ENCODE measurements at regions not wholly inside any gene's neighbourhood (a gene's known extent, or its start where the extent isn't known, plus 50 kb on each side); places are given as distances from the start of the nearest gene placed in this dataset.

DNA sequence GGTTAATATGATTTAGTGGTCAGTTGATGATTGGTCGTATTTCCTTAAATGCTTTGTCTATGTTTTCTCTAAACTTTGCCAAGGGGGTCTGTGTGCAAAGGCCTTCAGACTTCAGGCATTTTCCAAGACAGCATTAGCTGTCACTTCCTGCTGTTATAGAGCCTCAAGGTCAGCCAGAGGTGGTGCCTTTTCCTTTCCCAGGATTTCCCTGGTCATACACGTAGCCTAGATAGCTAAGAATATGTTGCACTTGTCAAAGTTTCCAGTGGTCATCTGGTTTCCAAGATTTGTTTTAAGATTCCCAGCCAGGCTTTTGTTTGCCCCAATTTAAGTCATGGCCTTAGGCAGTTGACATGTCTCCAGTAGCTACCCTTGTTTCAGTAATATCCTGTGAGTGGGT is 133.2 kb upstream of the IGFBP3 start:
- TF ChIP-seq, protein P1, sequence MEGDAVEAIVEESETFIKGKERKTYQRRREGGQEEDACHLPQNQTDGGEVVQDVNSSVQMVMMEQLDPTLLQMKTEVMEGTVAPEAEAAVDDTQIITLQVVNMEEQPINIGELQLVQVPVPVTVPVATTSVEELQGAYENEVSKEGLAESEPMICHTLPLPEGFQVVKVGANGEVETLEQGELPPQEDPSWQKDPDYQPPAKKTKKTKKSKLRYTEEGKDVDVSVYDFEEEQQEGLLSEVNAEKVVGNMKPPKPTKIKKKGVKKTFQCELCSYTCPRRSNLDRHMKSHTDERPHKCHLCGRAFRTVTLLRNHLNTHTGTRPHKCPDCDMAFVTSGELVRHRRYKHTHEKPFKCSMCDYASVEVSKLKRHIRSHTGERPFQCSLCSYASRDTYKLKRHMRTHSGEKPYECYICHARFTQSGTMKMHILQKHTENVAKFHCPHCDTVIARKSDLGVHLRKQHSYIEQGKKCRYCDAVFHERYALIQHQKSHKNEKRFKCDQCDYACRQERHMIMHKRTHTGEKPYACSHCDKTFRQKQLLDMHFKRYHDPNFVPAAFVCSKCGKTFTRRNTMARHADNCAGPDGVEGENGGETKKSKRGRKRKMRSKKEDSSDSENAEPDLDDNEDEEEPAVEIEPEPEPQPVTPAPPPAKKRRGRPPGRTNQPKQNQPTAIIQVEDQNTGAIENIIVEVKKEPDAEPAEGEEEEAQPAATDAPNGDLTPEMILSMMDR (IDR thresholded peaks at IDR 0.05), result no peak
- no peak for TF ChIP-seq POLR2A (IDR thresholded peaks at IDR 0.05)
